ENCODE measurements at regions not wholly inside any gene's neighbourhood (a gene's known extent, or its start where the extent isn't known, plus 50 kb on each side); places are given as distances from the start of the nearest gene placed in this dataset.
"Not testable (repeated sequence)": the region's sequence is repeated elsewhere in the genome, so short reads cannot be mapped to it uniquely, and the experiment has no call there.

- DNase-seq, result no peak
These were observed 183.4 kb downstream of the OR4M2 start for GRCh38 chr15:22263738-22264137.

DNA sequence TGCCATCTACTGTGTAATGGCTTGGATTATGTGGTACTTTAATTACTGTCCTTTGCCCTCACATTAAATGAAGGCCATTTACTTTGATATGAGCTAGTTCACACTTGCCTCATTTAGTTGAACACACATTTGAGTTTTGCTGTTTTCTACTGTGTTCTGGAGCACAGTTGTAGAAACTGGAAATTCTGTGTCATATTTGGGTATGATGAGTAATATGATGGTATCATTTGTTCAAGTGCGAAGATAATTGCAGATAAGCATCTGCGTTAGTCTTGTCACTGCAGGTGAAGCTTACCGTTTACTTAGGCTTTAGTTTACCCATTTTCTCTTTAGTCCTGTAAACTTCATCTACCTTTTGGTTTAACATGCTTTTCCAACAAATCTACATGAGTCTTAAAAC, 183.9 kb downstream of the OR4M2 start:
- DNase-seq, result not testable (repeated sequence)

DNA sequence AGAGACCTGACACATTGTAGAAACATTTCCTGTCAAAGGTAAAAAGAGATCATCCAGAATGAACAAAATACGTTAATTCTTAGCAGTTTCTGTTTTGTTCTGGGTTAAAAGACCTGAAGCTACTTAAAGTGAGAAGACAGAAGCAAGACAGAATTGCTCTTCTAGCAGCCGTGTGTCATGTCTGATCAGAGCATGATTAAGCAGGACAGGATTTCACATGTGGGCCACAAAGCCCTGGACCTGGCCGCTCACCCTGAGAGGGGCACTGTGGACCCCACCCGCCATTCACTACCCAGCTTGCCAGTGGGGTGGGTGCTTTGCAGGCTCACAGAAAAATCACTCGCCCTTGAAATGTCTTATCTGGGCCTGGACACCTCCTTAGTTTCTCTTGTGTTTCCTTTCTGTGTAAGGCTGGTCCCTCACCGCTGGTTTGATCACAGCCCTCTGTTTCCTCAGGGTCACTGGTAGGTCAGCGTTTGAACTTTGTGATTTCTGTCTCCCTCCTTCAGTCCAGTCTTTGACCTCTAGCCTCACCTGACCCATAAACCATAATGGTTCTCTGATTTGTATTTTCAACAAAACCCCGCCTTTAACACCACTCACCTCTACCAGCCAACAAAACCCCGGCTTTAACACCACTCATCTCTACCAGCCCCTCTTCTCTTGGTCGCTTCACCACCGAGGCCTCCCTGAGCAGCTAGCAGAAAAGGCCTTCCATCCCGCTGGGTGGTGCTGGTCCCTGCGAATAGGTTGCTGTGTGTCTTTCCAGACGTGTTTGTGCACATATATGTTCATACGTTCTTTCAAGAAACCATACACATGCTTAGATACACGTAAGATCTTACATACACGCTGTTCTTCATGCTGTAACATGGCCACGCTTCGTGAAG, 185.0 kb downstream of the OR4M2 start:
- no peak for DNase-seq

DNA sequence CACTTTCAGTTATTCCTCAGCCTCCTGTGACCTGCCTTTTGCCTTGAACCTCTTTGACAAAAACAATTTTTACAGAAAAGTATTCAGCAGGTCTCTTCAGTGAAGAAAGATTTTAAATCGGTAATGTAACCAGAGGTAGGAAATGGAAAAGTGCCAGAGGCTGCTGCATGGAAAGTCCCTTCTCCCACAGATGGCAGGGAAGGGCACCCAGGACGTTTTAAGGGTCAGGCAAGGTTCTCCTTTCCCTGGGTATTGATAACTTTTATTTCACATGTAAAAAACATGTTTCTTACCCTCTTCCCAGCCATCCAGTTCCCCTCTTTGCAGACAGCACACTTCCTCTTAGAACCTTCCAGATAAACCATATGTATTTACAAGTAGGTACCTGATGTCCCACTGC, 185.6 kb downstream of the OR4M2 start:
- DNase-seq, result no peak

DNA sequence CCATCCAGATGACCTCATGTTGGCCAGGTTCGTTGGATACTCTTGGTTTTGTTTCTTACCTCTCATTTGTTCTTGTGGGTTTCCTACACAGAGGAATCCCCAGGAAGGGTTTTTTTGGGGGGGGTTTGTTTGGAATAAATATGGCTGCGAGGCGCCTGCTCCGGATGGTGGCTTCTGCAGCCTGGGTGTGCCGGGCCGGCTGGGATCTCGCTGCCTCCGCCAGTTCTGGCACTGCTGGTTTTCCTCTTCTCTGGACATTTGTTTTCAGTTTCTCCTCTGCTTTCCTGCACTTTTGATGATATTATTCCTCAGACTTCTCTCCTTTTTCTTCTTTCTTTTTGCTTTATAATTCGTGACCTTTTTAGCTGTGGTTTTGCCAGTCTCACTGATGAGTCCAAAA, 187.4 kb downstream of the OR4M2 start:
- DNase-seq, result no peak

DNA sequence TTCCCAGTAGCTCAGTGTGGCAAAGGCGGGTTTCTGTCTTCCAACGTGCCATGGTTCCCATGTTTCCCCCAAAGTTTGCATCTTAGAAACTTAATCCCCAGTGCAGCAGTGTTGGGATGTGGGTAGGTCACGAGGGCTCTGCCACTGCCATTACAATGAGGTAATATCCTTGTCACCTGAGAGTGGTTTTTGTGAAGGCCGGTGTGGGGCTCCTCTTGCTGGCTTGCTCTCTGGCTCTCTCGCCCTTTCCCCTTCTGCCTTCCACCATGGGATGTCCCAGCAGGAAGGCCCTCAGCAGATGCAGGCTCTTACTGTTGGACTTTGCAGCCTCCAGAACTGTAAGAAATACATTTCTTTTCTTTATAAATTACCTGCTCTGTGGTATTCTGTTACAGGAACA, 187.9 kb downstream of the OR4M2 start:
- DNase-seq, result not testable (repeated sequence)

- not testable (repeated sequence) for DNase-seq
These were observed 188.3 kb downstream of the OR4M2 start for GRCh38 chr15:22268654-22269053.

DNA sequence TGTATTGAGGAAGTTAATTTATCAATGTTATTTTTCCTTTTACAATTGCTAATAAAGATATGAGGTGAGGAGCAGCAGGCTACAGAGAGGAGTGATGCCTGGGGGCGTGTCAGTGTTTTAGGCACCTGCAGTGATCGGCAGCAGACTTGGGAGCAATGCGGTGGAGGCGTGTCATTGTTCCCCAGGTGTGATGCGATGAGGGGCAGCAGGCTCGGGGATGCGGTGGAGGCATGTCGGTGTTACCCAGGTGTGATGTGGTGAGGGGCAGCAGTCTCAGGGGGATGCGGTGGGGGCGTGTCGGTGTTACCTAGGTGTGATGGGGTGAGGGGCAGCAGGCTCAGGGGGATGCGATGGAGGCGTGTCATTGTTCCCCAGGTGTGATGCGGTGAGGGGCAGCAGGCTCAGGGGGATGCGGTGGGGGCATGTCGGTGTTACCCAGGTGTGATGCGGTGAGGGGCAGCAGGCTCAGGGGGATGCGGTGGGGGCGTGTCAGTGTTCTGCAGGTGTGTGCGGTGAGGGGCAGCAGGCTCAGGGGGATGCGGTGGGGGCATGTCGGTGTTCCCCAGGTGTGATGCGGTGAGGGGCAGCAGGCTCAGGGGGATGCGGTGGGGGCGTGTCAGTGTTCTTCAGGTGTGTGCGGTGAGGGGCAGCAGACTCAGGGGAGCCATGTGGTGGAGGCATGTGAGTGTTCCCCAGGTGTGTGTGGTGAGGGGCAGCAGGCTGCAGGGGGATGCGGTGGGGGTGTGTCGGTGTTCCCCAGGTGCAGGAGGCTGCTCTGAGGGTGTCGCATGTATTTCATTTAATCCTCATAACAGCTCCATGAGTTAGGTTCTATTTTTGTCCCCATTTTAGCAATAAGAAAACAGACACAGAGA, 186.2 kb upstream of the GOLGA6L22 start:
- not testable (repeated sequence) for DNase-seq

GRCh38 chr15:22273185-22273584, 185.5 kb upstream of the GOLGA6L22 start:
- not testable (repeated sequence) for DNase-seq

DNA sequence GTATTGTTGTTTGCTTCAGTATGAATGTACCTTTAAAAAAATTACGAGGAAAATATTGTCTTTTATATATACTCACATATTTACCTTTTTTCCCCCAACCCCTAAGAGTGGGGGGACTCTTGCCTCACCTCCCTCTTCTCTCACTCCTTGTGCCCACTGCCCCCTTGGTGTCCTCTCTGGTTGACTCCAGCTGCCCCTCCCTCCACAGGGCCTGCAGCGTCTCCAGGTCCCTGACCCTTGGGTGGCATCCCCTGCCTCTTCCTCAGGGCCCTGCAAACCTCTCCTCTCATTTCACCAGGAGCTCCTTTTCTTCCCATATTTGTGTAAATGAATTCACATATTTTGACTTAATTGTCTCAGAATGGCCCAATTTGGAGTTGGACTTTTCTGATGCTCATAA, 184.3 kb upstream of the GOLGA6L22 start:
- not testable (repeated sequence) for DNase-seq

- not testable (repeated sequence) for DNase-seq
These were observed 177.9 kb upstream of the GOLGA6L22 start for GRCh38 chr15:22280770-22281169.

- not testable (repeated sequence) for DNase-seq
These were observed 175.7 kb upstream of the GOLGA6L22 start for GRCh38 chr15:22282794-22283533.

DNA sequence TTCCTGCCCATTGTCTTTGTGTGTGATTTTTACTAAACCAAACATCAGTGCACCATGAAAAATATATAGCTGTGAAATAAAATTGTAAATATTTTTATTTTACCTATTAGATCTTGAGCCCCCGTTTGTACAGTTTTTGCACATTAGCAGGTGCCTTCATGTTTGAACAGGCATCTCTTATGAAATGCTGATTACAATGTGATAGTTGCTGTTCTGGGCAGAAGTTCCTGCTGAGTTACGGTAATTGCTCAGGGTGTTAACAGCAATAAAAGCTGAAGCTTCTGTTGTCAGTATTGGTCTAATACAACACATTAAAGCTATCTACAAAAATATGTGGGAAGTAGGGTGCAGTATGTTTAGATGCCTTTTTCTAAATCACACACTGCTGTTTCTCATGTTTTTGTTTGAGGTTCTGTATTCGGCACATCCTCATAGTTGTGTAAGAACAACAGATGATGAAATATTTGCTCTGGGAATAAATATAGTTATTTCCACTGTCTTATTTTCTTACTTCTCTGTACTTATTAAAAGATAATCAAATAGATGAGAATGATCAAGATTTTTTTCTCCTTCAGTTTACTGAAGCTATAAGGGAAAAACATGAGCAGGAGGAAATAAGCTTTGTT, 173.8 kb upstream of the GOLGA6L22 start:
- DNase-seq, result not testable (repeated sequence)

DNA sequence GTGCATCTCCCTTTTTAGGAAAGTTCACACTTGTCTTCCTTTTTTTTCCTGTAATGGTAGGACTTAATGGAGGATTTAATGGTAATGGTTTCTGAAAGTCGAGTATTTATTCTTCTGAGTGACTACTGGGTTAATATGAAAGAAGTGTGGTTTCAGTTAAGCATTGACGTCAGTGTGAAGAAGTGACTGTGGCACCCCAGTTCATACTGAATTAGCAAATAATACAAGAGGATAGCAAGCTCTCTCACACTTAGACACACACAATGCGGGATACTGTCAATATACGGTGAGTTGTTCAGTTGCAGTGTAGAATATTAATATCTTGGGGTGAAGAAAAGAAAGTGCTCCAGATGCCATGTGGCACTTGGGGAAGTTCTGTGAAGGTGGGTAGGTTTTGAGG, 167.6 kb upstream of the GOLGA6L22 start:
- DNase-seq, result not testable (repeated sequence)

- not testable (repeated sequence) for DNase-seq
These were observed 155.6 kb upstream of the GOLGA6L22 start for GRCh38 chr15:22303112-22303511.
